ENCODE measurements at regions not wholly inside any gene's neighbourhood (a gene's known extent, or its start where the extent isn't known, plus 50 kb on each side); places are given as distances from the start of the nearest gene placed in this dataset.

DNA sequence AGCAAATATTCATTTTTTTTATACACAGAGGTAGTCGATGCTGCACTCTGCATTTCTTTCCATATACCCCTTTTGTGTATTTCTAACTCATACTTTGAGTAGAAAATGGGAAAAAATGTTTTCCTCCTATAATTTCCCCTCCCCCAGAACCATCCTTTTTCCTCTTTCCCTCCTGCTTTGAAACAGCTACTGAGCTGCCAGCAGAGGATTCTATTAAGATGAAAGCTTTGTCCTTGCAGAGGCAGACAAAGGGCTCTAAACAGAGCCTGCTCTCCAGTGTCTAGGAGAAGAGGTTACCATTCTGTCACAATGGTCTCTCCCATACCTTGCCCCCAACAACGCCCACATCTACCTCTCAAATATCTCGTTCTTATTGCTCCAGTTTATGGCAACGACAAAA, 74.6 kb upstream of the OSBPL8 start:
- peaks cover 2 to 9% (median 8%) of the 10 kb centered on the region in 4 experiments; a peak in 6 of 7 replicates for H3K4me1 ChIP-seq (replicated peaks in 1 of 4; ENCODE audit: control insufficient read depth in 3 of 4, insufficient read depth in 4 of 4, low read length in 3 of 4)
- H3K79me1 ChIP-seq (ENCODE audit: low read depth, low read length), result no peaks in the 10 kb centered on the region
- no peak for FAIRE-seq
- no peak overlapping the region for H3K4ac ChIP-seq (replicated peaks; ENCODE audit: insufficient read length, low read depth, low read length)
- H3K56ac ChIP-seq (replicated peaks; ENCODE audit: insufficient read length, low read depth, low read length), result no peak overlapping the region
- no peaks in the 10 kb centered on the region for H3K36me3 ChIP-seq (ENCODE audit: control insufficient read depth in 2 of 4, insufficient read depth in 4 of 4, low read length in 3 of 4)
- H2BK15ac ChIP-seq (ENCODE audit: low read length), result no peak overlapping the region
- no peak overlapping the region for H2AK5ac ChIP-seq (ENCODE audit: low read depth, low read length)
- no peak for TF ChIP-seq CEBPB (IDR thresholded peaks at IDR 0.05; ENCODE audit: low read depth, low read length)
- no peak for TF ChIP-seq JUND (IDR thresholded peaks at IDR 0.05; ENCODE audit: low read length)
- no peak for TF ChIP-seq CBX5 (IDR thresholded peaks at IDR 0.05; ENCODE audit: low read depth, low read length)
- no peak for TF ChIP-seq BCL11A (IDR thresholded peaks at IDR 0.05; ENCODE audit: low read depth in 2 of 2, low read length in 2 of 2)
- no peak for TF ChIP-seq BRCA1 (IDR thresholded peaks at IDR 0.05; ENCODE audit: low read depth, low read length)
- TF ChIP-seq HDAC6 (IDR thresholded peaks at IDR 0.05; ENCODE audit: low read depth, low read length), result no peak
- TF ChIP-seq EZH2 (IDR thresholded peaks at IDR 0.05; ENCODE audit: low read depth, low read length, severe bottlenecking), result no peak
- TF ChIP-seq E2F6 (IDR thresholded peaks at IDR 0.05), result no peak
- no peak for TF ChIP-seq YY1 (IDR thresholded peaks at IDR 0.05; ENCODE audit: low read depth, low read length)
- TF ChIP-seq POU5F1 (IDR thresholded peaks at IDR 0.05; ENCODE audit: low read depth, low read length), result no peak
- no peak for TF ChIP-seq SP2 (IDR thresholded peaks at IDR 0.05; ENCODE audit: low read length)
- TF ChIP-seq TEAD4 (IDR thresholded peaks at IDR 0.05; ENCODE audit: low read depth, low read length), result no peak
- TF ChIP-seq SIRT6 (IDR thresholded peaks at IDR 0.05; ENCODE audit: low read length), result no peak
- no peak for TF ChIP-seq MAFK (IDR thresholded peaks at IDR 0.05; ENCODE audit: low read depth, low read length)
- no peak overlapping the region for H3K18ac ChIP-seq (ENCODE audit: extremely low read depth, low read length)
- no peak overlapping the region for H2AFZ ChIP-seq (ENCODE audit: low read length)
- 0 out of 4 replicates have a peak overlapping the region, but pooled peaks of 1 of the 2 experiments have one; percentile 29 for H3K4me2 ChIP-seq (ENCODE audit: insufficient read depth in 1 of 2, low read depth in 2 of 2, low read length in 2 of 2)
- no peak overlapping the region for H4K91ac ChIP-seq (replicated peaks; ENCODE audit: insufficient read length, low read length)
- H2BK12ac ChIP-seq (ENCODE audit: low read depth, low read length), result no peak overlapping the region; the same call in 1 of the 2 replicates
- no peak overlapping the region for H3K9ac ChIP-seq (replicated peaks in 1 of 4; ENCODE audit: extremely low read depth in 1 of 4, low read depth in 3 of 4, low read length in 3 of 4)
- H3K27me3 ChIP-seq (replicated peaks in 1 of 4; ENCODE audit: control insufficient read depth in 3 of 4, extremely low read depth in 1 of 4, insufficient read depth in 3 of 4, low read length in 3 of 4), result no peaks in the 10 kb centered on the region
- H4K5ac ChIP-seq (ENCODE audit: insufficient read length, low read depth, low read length), result no peak overlapping the region
- H3K23ac ChIP-seq (ENCODE audit: insufficient read length), result no peak overlapping the region
- H3K4me3 ChIP-seq (ENCODE audit: extremely low read depth in 1 of 4, insufficient read depth in 2 of 4, low read depth in 3 of 4, low read length in 4 of 4), result no peak overlapping the region
- CTCF ChIA-PET (ENCODE audit: partially characterized antibody), result interaction anchor here (0.7 to 4.7 kb wide), 7 partner anchors 12 to 187 kb away, joined by 3 to 25 read pairs (median 5); no protein-coding TSS in a partner anchor
- H3K9me3 ChIP-seq (ENCODE audit: insufficient read depth in 2 of 2, low read depth in 1 of 2, low read length in 1 of 2), result no peaks in the 10 kb centered on the region
- H3K27ac ChIP-seq (ENCODE audit: low read depth, low read length), result no peak overlapping the region
- H3K23me2 ChIP-seq (ENCODE audit: low read depth, low read length), result no peaks in the 10 kb centered on the region
- no peaks in the 10 kb centered on the region for H4K20me1 ChIP-seq (replicated peaks in 1 of 2; ENCODE audit: control insufficient read depth in 1 of 2, insufficient read depth in 2 of 2, low read length in 2 of 2)
- H2BK120ac ChIP-seq (replicated peaks; ENCODE audit: low read depth, low read length), result no peak overlapping the region
- H3K79me2 ChIP-seq (ENCODE audit: control insufficient read depth in 1 of 2, insufficient read depth in 2 of 2, low read length in 2 of 2), result no peaks in the 10 kb centered on the region
- no peak overlapping the region for H4K8ac ChIP-seq (ENCODE audit: extremely low read depth, insufficient read depth, low read length)
- DNase-seq (ENCODE audit: low read depth in 1 of 2, low spot score in 2 of 2), result no peak
- H2BK20ac ChIP-seq (ENCODE audit: low read length), result no peak overlapping the region
- no peak overlapping the region for H2BK5ac ChIP-seq (ENCODE audit: low read depth, low read length)
- WGBS, 2 experiments (ENCODE audit: extremely low coverage in 1 of 2, insufficient coverage in 1 of 2, insufficient read length in 1 of 2, insufficient replicate concordance in 2 of 2, low coverage in 1 of 2, low lambda C conversion rate in 2 of 2, missing lambda C conversion rate in 1 of 2), result 75% methylated on average over 4 of the region's 4 CpGs; no CpG with 5 or more reads in 1 of the 2 experiments
- POLR2A ChIA-PET (ENCODE audit: partially characterized antibody), result no interaction called here
- H3K14ac ChIP-seq (ENCODE audit: insufficient read length), result no peak overlapping the region

Data from H1 (cell line).